ENCODE measurements at regions not wholly inside any gene's neighbourhood (a gene's known extent, or its start where the extent isn't known, plus 50 kb on each side); places are given as distances from the start of the nearest gene placed in this dataset.

GRCh38 chr14:71497645-71498086 is 434.6 kb upstream of the RGS6 start:
- Histone ChIP-seq H3K4me3 (ENCODE audit: insufficient read depth, low read length, poor library complexity, severe bottlenecking) (no peak overlapping the region), H3K27me3 (ENCODE audit: low read length) (no peaks in the 10 kb centered on the region), H3K9ac (ENCODE audit: low read length) (no peak overlapping the region), H3F3A (ENCODE audit: insufficient read depth) (no peaks in the 10 kb centered on the region), H3K9me3 (ENCODE audit: insufficient read depth, low read length) (no peaks in the 10 kb centered on the region), H4K20me1 (ENCODE audit: low read depth, low read length) (0 out of 2 replicates have a peak, but pooled peaks cover 7% of the 10 kb centered on the region), H3K79me2 (ENCODE audit: insufficient read depth, low read length) (peaks cover 9% of the 10 kb centered on the region; the same call in 1 of the 2 replicates), H3K4me2 (ENCODE audit: low read depth, low read length, poor library complexity, severe bottlenecking) (no peak overlapping the region), H2AFZ (ENCODE audit: low read depth, low read length, severe bottlenecking) (no peak overlapping the region), H3K27ac (ENCODE audit: low read depth, low read length) (no peak overlapping the region), H3K9me2 (replicated peaks; ENCODE audit: insufficient read depth, low read length) (no peaks in the 10 kb centered on the region), H3K36me3 (ENCODE audit: low read length) (no peaks in the 10 kb centered on the region)
- TF ChIP-seq, protein P1, sequence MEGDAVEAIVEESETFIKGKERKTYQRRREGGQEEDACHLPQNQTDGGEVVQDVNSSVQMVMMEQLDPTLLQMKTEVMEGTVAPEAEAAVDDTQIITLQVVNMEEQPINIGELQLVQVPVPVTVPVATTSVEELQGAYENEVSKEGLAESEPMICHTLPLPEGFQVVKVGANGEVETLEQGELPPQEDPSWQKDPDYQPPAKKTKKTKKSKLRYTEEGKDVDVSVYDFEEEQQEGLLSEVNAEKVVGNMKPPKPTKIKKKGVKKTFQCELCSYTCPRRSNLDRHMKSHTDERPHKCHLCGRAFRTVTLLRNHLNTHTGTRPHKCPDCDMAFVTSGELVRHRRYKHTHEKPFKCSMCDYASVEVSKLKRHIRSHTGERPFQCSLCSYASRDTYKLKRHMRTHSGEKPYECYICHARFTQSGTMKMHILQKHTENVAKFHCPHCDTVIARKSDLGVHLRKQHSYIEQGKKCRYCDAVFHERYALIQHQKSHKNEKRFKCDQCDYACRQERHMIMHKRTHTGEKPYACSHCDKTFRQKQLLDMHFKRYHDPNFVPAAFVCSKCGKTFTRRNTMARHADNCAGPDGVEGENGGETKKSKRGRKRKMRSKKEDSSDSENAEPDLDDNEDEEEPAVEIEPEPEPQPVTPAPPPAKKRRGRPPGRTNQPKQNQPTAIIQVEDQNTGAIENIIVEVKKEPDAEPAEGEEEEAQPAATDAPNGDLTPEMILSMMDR (IDR thresholded peaks at IDR 0.05; ENCODE audit: insufficient read depth, low read length, poor library complexity, severe bottlenecking) = no peak
- TF ChIP-seq EZH2phosphoT487 (conservative IDR thresholded peaks at IDR 0.05; ENCODE audit: low read length) = no peak

- Histone ChIP-seq H3K9me3 (ENCODE audit: insufficient read depth, low read length) (no peaks in the 10 kb centered on the region), H3K27me3 (ENCODE audit: low read length) (no peaks in the 10 kb centered on the region), H3F3A (ENCODE audit: insufficient read depth) (no peaks in the 10 kb centered on the region), H3K4me3 (ENCODE audit: insufficient read depth, low read length, poor library complexity, severe bottlenecking) (no peak overlapping the region), H3K9ac (ENCODE audit: low read length) (no peak overlapping the region), H3K27ac (ENCODE audit: low read depth, low read length) (no peak overlapping the region), H3K9me2 (replicated peaks; ENCODE audit: insufficient read depth, low read length) (no peaks in the 10 kb centered on the region), H3K4me2 (ENCODE audit: low read depth, low read length, poor library complexity, severe bottlenecking) (no peak overlapping the region), H3K36me3 (ENCODE audit: low read length) (no peaks in the 10 kb centered on the region), H3K79me2 (ENCODE audit: insufficient read depth, low read length) (peaks cover 9% of the 10 kb centered on the region; the same call in 1 of the 2 replicates), H4K20me1 (ENCODE audit: low read depth, low read length) (0 out of 2 replicates have a peak, but pooled peaks cover 7% of the 10 kb centered on the region), H2AFZ (ENCODE audit: low read depth, low read length, severe bottlenecking) (no peak overlapping the region)
- TF ChIP-seq, protein P1 (IDR thresholded peaks at IDR 0.05; ENCODE audit: insufficient read depth, low read length, poor library complexity, severe bottlenecking) = no peak
- TF ChIP-seq EZH2phosphoT487 (conservative IDR thresholded peaks at IDR 0.05; ENCODE audit: low read length) = no peak
Measured at GRCh38 chr14:71498212-71498611, 434.0 kb upstream of the RGS6 start.

DNA sequence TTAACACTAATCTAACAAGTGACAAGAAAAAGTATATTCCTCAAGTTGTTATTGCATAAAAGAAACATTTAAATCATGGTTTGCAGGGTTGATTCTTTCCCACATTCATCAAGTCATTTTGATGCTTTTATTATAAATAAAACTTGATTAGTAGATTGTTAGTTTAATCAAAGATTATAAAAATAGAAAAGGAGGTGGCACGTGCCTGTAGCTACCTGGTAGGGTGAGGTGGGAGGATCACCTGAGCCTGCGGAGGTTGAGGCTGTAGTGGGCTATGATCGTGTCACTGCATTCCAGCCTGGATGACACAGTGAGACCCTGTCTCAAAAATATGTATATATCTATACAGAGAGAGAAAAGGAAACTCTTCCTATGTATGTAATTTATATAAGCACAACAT is 433.2 kb upstream of the RGS6 start:
- Histone ChIP-seq H3K4me2 (ENCODE audit: low read depth, low read length, poor library complexity, severe bottlenecking) (no peak overlapping the region), H3K79me2 (ENCODE audit: insufficient read depth, low read length) (peaks cover 9% of the 10 kb centered on the region; the same call in 1 of the 2 replicates)

More for the DNA sequence above, 433.2 kb upstream of the RGS6 start:
- no peak for TF ChIP-seq EZH2phosphoT487 (conservative IDR thresholded peaks at IDR 0.05; ENCODE audit: low read length)
- TF ChIP-seq, protein P1 (IDR thresholded peaks at IDR 0.05; ENCODE audit: insufficient read depth, low read length, poor library complexity, severe bottlenecking) = no peak
- no peak overlapping the region for H2AFZ ChIP-seq (ENCODE audit: low read depth, low read length, severe bottlenecking)
- no peaks in the 10 kb centered on the region for H3K9me3 ChIP-seq (ENCODE audit: insufficient read depth, low read length)
- no peaks in the 10 kb centered on the region for H3F3A ChIP-seq (ENCODE audit: insufficient read depth)
- no peak overlapping the region for H3K27ac ChIP-seq (ENCODE audit: low read depth, low read length)
- no peak overlapping the region for H3K4me3 ChIP-seq (ENCODE audit: insufficient read depth, low read length, poor library complexity, severe bottlenecking)
- H4K20me1 ChIP-seq (ENCODE audit: low read depth, low read length) = 0 out of 2 replicates have a peak, but pooled peaks cover 7% of the 10 kb centered on the region
- no peak overlapping the region for H3K9ac ChIP-seq (ENCODE audit: low read length)
- H3K27me3 ChIP-seq (ENCODE audit: low read length) = no peaks in the 10 kb centered on the region
- H3K9me2 ChIP-seq (replicated peaks; ENCODE audit: insufficient read depth, low read length) = no peaks in the 10 kb centered on the region
- H3K36me3 ChIP-seq (ENCODE audit: low read length) = no peaks in the 10 kb centered on the region

All from SU-DHL-6 (cell line).